GM12878 (cell line): ENCODE measurements at regions not wholly inside any gene's neighbourhood (a gene's known extent, or its start where the extent isn't known, plus 50 kb on each side); places are given as distances from the start of the nearest gene placed in this dataset.

Source experiments
- ATAC-seq: fragments of 200-7000 bp; cut with Tn5 transposase; 3 replicates; pipeline ENCODE4 v1.9.1; 2020; ENCODE audit warnings: mild to moderate bottlenecking, moderate library complexity
- BruUV-seq: library from RNA; stranded (reverse); fragments of 400-500 nt; replicated peaks from 2 replicates; lab custom pipeline; 2021; lab: Mats Ljungman, UMichigan
- CTCF ChIA-PET: fragments of 300-600 bp; sonication (Branson Sonifier 250); formaldehyde crosslinking; extraction: SDS; loops from one replicate; lab custom pipeline; 2021; ENCODE audit warnings: inconsistent platforms; lab: Yijun Ruan, JAX
- POLR2A ChIA-PET: fragments of 350-600 bp; formaldehyde crosslinking; extraction: SDS; loops from one replicate; lab custom pipeline; 2021; ENCODE audit warnings: inconsistent platforms; lab: Charles Lee
- RAD21 ChIA-PET: fragments of 300-600 bp; sonication (Branson Sonifier 250); formaldehyde crosslinking; loops from one replicate; lab custom pipeline; 2023; ENCODE audit warnings: antibody characterized with exemption; ENCODE audit not compliant: unreplicated experiment; lab: Charles Lee
- SMC1A ChIA-PET: fragments of 300-600 bp; sonication (Branson Sonifier 250); formaldehyde crosslinking; loops from one replicate; lab custom pipeline; 2023; ENCODE audit not compliant: unreplicated experiment, uncharacterized antibody; lab: Charles Lee
- DNase-seq: peaks from one replicate; pipeline ENCODE4 v3.0.0-alpha.2; 2011; ENCODE audit warnings: low read depth, low spot score
- FAIRE-seq: peaks from 3 replicates; lab custom pipeline; 2011; peaks lifted over from hg19 to GRCh38; lab: Jason Lieb, UNC
- H2AFZ ChIP-seq: 2 replicates; pipeline ENCODE4 v1.6.0; 2011; ENCODE audit warnings: low read depth, low read length, control low read depth; ENCODE audit not compliant: control insufficient read depth
- H3K27ac ChIP-seq: 2 replicates; pipeline ENCODE4 v1.5.1; 2011; ENCODE audit warnings: control low read depth; ENCODE audit not compliant: control insufficient read depth, insufficient read depth
- H3K27me3 ChIP-seq, 2 experiments: replicated peaks in 1 of 2; 2 replicates each; pipeline versions ENCODE4 v1.6.0 to v1.6.1; 2011; ENCODE audit warnings: low read length in 1 of 2; ENCODE audit not compliant: control insufficient read depth in 2 of 2, insufficient read depth in 2 of 2
- H3K36me3 ChIP-seq, 2 experiments: 2 replicates each; pipeline ENCODE4 v1.5.1; 2011; ENCODE audit warnings: low read length in 1 of 2; ENCODE audit not compliant: control insufficient read depth in 2 of 2, insufficient read depth in 2 of 2
- H3K4me1 ChIP-seq: 2 replicates; pipeline ENCODE4 v1.6.1; 2011; ENCODE audit warnings: mild to moderate bottlenecking, low read length, moderate library complexity, mixed read lengths; ENCODE audit not compliant: control insufficient read depth, insufficient read depth
- H3K4me2 ChIP-seq: 2 replicates; pipeline ENCODE4 v1.6.0; 2011; ENCODE audit warnings: control low read depth; ENCODE audit not compliant: control insufficient read depth, insufficient read depth
- H3K4me3 ChIP-seq: fragments of 200-600 bp; sonication (generic); 2 replicates; pipeline ENCODE4 v1.5.1; 2016
- H3K79me2 ChIP-seq: 2 replicates; pipeline ENCODE4 v1.6.0; 2011; ENCODE audit warnings: low read length; ENCODE audit not compliant: control insufficient read depth, insufficient read depth
- H3K9ac ChIP-seq: 2 replicates; pipeline ENCODE4 v1.8.0; 2011; ENCODE audit warnings: low read length, control low read depth, mixed read lengths; ENCODE audit not compliant: control insufficient read depth, insufficient read depth
- H3K9me3 ChIP-seq: replicated peaks from 3 replicates; pipeline ENCODE4 v1.5.1; 2011; ENCODE audit warnings: mild to moderate bottlenecking, low read length; ENCODE audit not compliant: control insufficient read depth, insufficient read depth
- H4K20me1 ChIP-seq: 2 replicates; pipeline ENCODE4 v1.6.0; 2011; ENCODE audit not compliant: control insufficient read depth, insufficient read depth
- ASH2L ChIP-seq: fragments of 300-600, 200-600 bp; sonication (generic); IDR thresholded peaks from 2 replicates; pipeline ENCODE4 v1.6.1; 2017; ENCODE audit warnings: low read depth, mild to moderate bottlenecking, borderline replicate concordance
- BMI1 ChIP-seq: fragments of 450-650 bp; IDR thresholded peaks from 2 replicates; pipeline ENCODE4 v1.6.1; 2016; ENCODE audit warnings: mild to moderate bottlenecking, moderate library complexity, borderline replicate concordance
- CHD1 ChIP-seq: IDR thresholded peaks from 2 replicates; pipeline ENCODE4 v1.6.1; 2012; ENCODE audit warnings: low read depth, low read length, improper control_type of control experiment
- EED ChIP-seq: sonication (generic); IDR thresholded peaks from 2 replicates; pipeline ENCODE4 v1.6.1; 2016; ENCODE audit warnings: antibody characterized with exemption, low read depth
- IKZF1 ChIP-seq: fragments of 450-650 bp; conservative IDR thresholded peaks from 2 replicates; pipeline ENCODE4 v1.6.1; 2017; ENCODE audit warnings: antibody characterized with exemption, mild to moderate bottlenecking
- MEF2A ChIP-seq: IDR thresholded peaks from 2 replicates; pipeline ENCODE4 v1.6.1; 2011; ENCODE audit warnings: low read depth, mild to moderate bottlenecking, low read length, moderate library complexity; ENCODE audit not compliant: insufficient read depth
- NFYA ChIP-seq: IDR thresholded peaks from 2 replicates; pipeline ENCODE4 v1.6.1; 2011; ENCODE audit warnings: low read depth, mild to moderate bottlenecking, low read length, improper control_type of control experiment, borderline replicate concordance
- SMARCA5 ChIP-seq: fragments of 450-650 bp; IDR thresholded peaks from 2 replicates; pipeline ENCODE4 v1.6.1; 2017; ENCODE audit warnings: mild to moderate bottlenecking
- WGBS: methylation state at CpG from one replicate; pipeline ENCODE4 v1.1.6; 2016; ENCODE audit warnings: low lambda C conversion rate; ENCODE audit not compliant: insufficient replicate concordance, insufficient coverage; ENCODE audit errors: missing lambda C conversion rate; 5-methylcytosine and 5-hydroxymethylcytosine counted together
- in situ Hi-C: fragments of 300-500 bp; cut with MboI; formaldehyde crosslinking; loops from 9 replicates; pipeline ENCODE4 v1.14.3; 2018; ENCODE audit warnings: mixed read lengths
- intact Hi-C: fragments of 100-400 bp; cut with micrococcal nuclease; formaldehyde crosslinking; loops from one replicate; pipeline ENCODE4 v1.14.2; 2022; ENCODE audit not compliant: unreplicated experiment
- TF ChIP-seq, protein P1 (sequence below): fragments of 450-650 bp; IDR thresholded peaks from 2 replicates; pipeline ENCODE4 v1.6.1; 2017; ENCODE audit warnings: antibody characterized with exemption, mild to moderate bottlenecking, moderate library complexity

DNA sequence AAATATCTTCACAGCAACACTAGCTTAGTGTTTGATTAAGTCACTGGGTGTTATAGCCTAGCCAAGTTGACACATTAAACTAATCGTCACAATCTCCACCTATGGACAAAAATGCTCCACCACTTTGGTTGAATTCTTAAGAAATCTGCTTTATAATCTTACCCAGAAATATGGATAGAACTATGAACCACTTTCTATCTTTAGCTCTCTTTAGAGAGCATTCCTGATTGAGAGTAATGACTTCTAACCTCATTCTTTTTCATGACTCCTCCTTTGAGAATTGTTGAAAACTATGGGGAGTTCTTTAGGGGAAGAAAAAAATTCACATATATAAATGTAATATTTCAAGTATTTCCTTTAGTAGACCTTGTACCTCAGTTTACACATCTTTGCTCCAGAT is 1282.2 kb upstream of the ZEB2 start:
- Histone ChIP-seq H3K9me3 (no peaks in the 10 kb centered on the region), H3K27me3 (no peaks in the 10 kb centered on the region)
- TF ChIP-seq, protein P1, sequence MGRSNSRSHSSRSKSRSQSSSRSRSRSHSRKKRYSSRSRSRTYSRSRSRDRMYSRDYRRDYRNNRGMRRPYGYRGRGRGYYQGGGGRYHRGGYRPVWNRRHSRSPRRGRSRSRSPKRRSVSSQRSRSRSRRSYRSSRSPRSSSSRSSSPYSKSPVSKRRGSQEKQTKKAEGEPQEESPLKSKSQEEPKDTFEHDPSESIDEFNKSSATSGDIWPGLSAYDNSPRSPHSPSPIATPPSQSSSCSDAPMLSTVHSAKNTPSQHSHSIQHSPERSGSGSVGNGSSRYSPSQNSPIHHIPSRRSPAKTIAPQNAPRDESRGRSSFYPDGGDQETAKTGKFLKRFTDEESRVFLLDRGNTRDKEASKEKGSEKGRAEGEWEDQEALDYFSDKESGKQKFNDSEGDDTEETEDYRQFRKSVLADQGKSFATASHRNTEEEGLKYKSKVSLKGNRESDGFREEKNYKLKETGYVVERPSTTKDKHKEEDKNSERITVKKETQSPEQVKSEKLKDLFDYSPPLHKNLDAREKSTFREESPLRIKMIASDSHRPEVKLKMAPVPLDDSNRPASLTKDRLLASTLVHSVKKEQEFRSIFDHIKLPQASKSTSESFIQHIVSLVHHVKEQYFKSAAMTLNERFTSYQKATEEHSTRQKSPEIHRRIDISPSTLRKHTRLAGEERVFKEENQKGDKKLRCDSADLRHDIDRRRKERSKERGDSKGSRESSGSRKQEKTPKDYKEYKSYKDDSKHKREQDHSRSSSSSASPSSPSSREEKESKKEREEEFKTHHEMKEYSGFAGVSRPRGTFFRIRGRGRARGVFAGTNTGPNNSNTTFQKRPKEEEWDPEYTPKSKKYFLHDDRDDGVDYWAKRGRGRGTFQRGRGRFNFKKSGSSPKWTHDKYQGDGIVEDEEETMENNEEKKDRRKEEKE = no peak
- TF ChIP-seq IKZF1 (no peak), SMARCA5 (no peak), ASH2L (no peak), NFYA (no peak), EED (no peak), MEF2A (no peak), CHD1 (no peak), BMI1 (no peak)
- TF ChIP-seq, all 136 proteins: peak for 0
- ChIA-PET CTCF (no interaction called here), POLR2A (no interaction called here), RAD21 (no interaction called here), SMC1A (no interaction called here)
- no peak overlapping the region for H3K4me2 ChIP-seq
- no TSS peak for BruUV-seq
- FAIRE-seq (no peak), DNase-seq (no peak), ATAC-seq (no peak)
- H3K4me1 ChIP-seq = no peaks in the 10 kb centered on the region
- no peak overlapping the region for H3K27ac ChIP-seq
- no peaks in the 10 kb centered on the region for H4K20me1 ChIP-seq
- H3K79me2 ChIP-seq = no peaks in the 10 kb centered on the region
- no peak overlapping the region for H2AFZ ChIP-seq
- in situ Hi-C loops (no loop called here), intact Hi-C loops (no loop called here)
- H3K36me3 ChIP-seq = no peaks in the 10 kb centered on the region
- WGBS = 45% methylated on average over 1 of the region's 1 CpG
- no peak overlapping the region for H3K9ac ChIP-seq
- no peak overlapping the region for H3K4me3 ChIP-seq
